ENCODE measurements at regions not wholly inside any gene's neighbourhood (a gene's known extent, or its start where the extent isn't known, plus 50 kb on each side); places are given as distances from the start of the nearest gene placed in this dataset.

- TF ChIP-seq, protein P1, sequence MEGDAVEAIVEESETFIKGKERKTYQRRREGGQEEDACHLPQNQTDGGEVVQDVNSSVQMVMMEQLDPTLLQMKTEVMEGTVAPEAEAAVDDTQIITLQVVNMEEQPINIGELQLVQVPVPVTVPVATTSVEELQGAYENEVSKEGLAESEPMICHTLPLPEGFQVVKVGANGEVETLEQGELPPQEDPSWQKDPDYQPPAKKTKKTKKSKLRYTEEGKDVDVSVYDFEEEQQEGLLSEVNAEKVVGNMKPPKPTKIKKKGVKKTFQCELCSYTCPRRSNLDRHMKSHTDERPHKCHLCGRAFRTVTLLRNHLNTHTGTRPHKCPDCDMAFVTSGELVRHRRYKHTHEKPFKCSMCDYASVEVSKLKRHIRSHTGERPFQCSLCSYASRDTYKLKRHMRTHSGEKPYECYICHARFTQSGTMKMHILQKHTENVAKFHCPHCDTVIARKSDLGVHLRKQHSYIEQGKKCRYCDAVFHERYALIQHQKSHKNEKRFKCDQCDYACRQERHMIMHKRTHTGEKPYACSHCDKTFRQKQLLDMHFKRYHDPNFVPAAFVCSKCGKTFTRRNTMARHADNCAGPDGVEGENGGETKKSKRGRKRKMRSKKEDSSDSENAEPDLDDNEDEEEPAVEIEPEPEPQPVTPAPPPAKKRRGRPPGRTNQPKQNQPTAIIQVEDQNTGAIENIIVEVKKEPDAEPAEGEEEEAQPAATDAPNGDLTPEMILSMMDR (IDR thresholded peaks at IDR 0.05) = no peak
- TF ChIP-seq POLR2A (IDR thresholded peaks at IDR 0.05) = no peak
These were observed 59.5 kb upstream of the FAM9C start for GRCh38 chrX:13103914-13104274.

Measured in body of pancreas (tissue), 4 donors.